K562 (cell line): ENCODE measurements at regions not wholly inside any gene's neighbourhood (a gene's known extent, or its start where the extent isn't known, plus 50 kb on each side); places are given as distances from the start of the nearest gene placed in this dataset.

Source experiments
- AFF4 ChIP-seq: sonication (generic); formaldehyde crosslinking; IDR thresholded peaks from 2 replicates; pipeline ENCODE4 v1.8.0; 2023; ENCODE audit warnings: mild to moderate bottlenecking, missing genetic modification reagents
- ATF4 ChIP-seq: fragments of 450-650 bp; formaldehyde crosslinking; IDR thresholded peaks from 2 replicates; pipeline ENCODE4 v1.4.0; 2022; ENCODE audit warnings: mild to moderate bottlenecking, moderate library complexity
- GATA2 ChIP-seq: sonication (generic); formaldehyde crosslinking; IDR thresholded peaks from 2 replicates; pipeline ENCODE4 v1.4.0; 2020; ENCODE audit warnings: mild to moderate bottlenecking, missing genetic modification reagents
- IRF2 ChIP-seq: sonication (generic); formaldehyde crosslinking; IDR thresholded peaks from 2 replicates; pipeline ENCODE4 v1.8.1; 2022; ENCODE audit warnings: mild to moderate bottlenecking, missing genetic modification reagents
- TAL1 ChIP-seq: fragments of 450-650 bp; IDR thresholded peaks from 2 replicates; pipeline ENCODE4 v1.6.1; 2016; ENCODE audit warnings: mild to moderate bottlenecking
- ZBTB9 ChIP-seq: fragments of 450-650 bp; formaldehyde crosslinking; IDR thresholded peaks from 2 replicates; pipeline ENCODE4 v1.4.0; 2020; ENCODE audit warnings: mild to moderate bottlenecking, moderate library complexity

DNA sequence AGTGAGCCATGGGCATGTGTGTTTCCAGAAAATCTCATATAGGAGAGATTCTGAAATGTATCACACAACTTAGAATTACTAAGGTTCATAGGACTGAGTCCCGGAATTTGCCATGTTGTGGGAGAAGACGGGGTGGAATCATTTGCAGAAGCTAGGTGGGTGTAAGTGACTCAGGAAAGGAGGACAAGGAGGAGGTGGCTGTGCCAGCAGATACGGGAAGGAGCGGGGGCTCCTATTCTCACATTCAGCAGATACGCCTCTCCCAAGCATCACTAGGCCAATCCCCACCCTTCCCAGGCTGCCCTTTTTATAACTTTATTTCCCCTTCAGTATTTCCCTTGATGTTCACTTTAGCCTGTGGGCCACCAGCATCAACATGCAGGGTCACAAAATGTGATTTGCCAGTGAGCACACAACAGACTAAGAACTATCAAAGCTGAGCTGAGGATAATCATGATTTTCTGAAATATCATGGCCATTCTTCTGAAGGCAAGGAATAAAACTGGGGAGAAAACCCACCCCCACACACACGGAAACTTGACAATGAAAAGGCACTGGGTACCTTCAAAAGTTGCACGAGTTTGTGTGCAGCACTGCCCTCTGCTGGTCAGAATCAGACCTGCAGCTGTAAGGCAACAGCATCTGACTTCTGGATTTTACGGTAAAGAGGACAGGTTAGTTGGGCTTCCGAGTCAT is 133.2 kb downstream of the MTX3 start (continued):
- TF ChIP-seq ATF4 (CRISPR knock-in tag) (no peak), TAL1 (no peak), AFF4 (CRISPR knock-in tag) (no peak), IRF2 (no peak), ZBTB9 (CRISPR knock-in tag) (no peak), GATA2 (CRISPR knock-in tag) (no peak)
